HG03196 (cell line): ENCODE measurements at regions not wholly inside any gene's neighbourhood (a gene's known extent, or its start where the extent isn't known, plus 50 kb on each side); places are given as distances from the start of the nearest gene placed in this dataset.
"Not testable (repeated sequence)": the region's sequence is repeated elsewhere in the genome, so short reads cannot be mapped to it uniquely, and the experiment has no call there.

Experiments used
- ATAC-seq: cut with Tn5 transposase; IDR thresholded peaks from one replicate; pipeline ENCODE4 v1.9.1; 2021; ENCODE audit not compliant: unreplicated experiment

- no peak for ATAC-seq
Measured at GRCh38 chr10:36574207-36574606, 551.2 kb upstream of the ANKRD30A start.

- no peak for ATAC-seq
Measured at GRCh38 chr10:36573246-36573645, 552.2 kb upstream of the ANKRD30A start.

- ATAC-seq, result no peak
Measured at GRCh38 chr10:36564433-36564832, 561.0 kb upstream of the ANKRD30A start.

DNA sequence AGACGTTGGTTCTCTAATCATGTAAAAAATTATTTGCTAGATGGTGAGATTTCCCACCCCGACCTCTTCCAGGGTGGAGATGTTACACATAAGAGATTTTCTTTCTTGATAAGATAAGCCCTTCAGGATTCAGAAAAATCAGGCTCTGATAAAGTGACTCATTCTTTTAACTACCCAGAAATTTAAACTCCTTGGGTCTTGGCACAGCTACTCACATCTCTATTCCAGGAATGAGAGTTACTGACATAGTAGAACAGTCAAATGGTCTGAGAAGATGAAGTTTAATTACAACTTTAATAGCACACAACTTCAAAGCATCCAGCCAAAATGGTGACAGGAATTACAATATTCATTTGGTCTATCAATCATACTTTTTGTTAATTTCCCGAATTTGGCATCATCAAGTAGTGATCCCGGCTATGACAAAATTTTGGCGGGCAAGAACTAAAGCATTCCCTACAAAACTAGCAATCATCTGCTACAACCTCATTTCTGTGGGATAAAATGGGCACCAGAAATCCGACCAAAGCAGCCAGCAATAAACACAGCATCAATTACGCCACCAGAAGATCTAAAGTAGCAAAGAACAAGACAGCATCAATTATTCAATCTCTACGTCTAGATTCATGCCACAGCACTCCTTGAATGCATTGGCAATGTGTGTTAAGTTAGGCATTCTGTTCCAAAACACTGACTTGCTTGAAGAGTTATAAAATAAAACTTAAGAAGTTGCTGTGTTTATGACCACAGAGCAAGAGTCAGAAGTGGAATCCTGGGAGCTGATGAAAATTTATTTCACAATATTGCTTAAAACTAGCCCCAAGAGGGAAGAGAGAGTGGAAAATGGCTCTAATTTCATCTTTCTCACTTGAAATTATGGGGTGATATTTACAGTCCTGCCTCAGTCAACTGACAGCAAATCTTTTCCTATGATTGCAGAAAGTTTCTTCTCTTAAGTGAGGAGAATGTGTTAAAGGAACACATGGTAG lies 565.7 kb upstream of the ANKRD30A start:
- ATAC-seq, result no peak

DNA sequence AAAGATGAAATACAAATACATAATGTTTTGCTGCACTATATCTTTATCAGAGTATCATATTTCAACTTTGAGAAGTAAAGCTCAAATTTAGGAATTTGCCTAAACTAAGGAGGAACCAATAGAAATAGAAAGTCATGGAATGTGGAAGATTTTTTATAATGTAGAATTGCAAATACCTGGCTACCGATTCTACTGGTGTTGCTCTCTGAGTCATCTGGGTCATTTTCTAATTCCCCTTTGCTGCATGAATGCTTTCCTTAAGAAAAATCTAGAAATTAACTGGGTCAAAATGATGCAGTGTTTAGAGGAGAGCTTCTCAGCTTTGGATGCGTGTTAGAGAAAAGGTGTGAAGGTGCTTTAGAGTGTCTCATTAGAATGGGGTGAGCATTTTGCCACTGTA lies 568.9 kb upstream of the ANKRD30A start:
- no peak for ATAC-seq

- no peak for ATAC-seq
Measured at GRCh38 chr10:36555036-36555435, 570.4 kb upstream of the ANKRD30A start.

DNA sequence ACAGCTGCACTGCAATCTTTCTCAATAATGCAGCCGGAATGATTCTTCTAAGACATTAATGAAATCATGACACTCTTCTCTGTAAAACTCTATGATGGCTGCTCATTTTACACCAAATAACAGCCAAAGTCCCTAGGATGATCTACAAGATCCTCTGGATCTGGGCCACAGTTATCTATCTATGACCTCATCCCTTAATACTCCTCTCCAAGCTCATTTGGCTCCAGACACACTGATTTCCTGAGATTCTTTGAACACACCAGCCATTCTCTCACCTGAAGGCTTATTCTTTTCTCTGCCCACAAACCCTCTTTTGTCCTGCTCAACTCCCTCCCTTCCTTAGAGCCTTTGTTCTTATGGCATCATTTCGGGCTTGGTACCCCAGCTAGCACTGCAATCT lies 577.4 kb upstream of the ANKRD30A start:
- no peak for ATAC-seq

GRCh38 chr10:36542493-36542892 lies 582.9 kb upstream of the ANKRD30A start:
- no peak for ATAC-seq

DNA sequence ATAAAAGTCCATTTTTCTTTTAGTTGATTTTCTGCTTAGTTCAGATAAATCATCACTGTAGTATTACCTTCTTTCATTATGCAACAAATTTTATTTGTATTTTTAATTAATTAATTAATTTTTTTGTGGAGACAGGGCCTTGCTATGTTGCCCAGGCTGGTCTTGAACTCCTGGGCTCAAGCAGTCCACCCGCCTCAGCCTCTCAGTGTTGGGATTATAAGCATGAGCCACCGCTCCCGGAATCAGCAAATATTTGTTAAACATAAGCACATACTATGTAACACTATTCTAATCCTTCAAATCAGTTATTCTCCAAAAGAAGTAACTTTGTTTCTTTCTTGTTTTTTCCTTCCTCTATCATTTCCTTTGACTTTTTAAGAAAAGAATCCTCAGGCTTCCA lies 584.8 kb upstream of the ANKRD30A start:
- no peak for ATAC-seq

DNA sequence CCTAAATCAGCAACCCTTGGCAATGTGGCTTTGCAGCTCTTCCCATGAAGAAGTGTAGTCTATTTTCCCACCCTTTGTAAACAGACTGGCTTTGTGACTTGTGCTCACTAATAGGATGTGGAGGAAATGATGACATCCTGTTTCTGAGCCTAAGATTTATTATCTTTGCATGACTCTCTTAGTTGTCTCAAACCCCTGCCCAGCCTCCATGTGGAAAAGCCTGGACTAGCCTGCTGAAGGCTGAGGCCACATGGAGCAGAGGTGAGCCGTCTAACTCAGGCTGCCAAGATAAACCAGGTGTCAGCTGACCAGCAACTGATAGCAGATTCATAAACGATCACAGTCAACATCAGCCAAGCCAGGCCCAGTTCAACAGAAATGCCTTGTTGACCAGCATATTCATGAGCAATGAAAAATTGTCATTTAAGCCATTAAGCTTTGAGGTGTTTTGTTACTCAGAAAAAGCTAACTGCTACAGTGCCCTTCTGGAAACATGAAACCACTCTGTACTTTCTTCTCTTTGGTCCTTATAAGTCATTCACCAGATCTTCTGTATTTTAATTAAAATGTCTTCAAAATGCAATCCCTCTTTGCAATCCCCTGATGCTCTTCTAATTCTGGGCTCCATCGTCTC lies 586.3 kb upstream of the ANKRD30A start:
- ATAC-seq, result no peak

DNA sequence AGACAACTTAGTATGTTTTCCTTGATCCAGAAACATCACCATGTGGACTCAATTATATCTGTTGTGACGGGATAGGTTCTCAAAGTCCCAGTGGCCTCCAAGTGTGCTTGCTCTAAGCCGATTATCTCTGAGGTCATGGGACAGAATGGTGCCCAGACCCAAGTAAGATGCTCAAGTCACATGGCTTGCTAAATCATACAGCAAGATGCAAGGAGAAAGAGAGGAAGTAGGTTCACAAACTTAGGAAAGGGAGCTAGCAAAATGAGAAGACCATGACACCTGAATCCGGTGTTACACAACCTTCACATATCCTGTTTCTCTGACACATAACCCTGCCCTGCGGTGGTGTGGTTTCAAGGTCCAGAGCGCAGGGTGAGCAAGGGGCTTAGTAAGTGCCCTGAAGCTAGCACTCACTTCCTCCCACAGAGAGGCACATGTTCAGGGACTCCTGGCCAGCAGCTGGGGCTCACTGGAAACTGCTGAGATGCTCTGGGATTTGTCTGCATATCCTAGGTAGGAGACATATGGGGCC lies 590.9 kb upstream of the ANKRD30A start:
- ATAC-seq, result peak; percentile 99

- ATAC-seq, result no peak
Measured at GRCh38 chr10:36533861-36534260, 591.5 kb upstream of the ANKRD30A start.

DNA sequence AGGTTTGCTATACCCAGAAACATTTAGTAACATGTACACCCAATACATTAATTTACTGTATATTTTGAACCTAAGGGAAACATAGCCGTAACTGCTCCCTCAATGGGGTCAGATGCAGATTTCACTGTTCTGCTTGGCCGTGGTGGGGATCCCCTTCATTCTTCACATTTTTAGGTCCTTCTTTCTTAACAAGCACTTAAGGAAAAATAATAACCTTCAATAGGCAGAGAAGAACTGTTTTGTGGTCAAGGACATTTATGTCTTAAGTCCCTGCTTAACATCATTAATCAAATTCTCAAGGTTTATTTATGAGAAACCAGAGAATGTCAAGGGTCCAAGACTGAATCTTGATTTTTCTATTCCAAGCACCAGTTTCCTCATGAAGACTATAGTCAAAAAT lies 592.1 kb upstream of the ANKRD30A start:
- ATAC-seq, result no peak

GRCh38 chr10:36531621-36532020 lies 593.8 kb upstream of the ANKRD30A start:
- ATAC-seq, result no peak

GRCh38 chr10:36526033-36526432 lies 599.4 kb upstream of the ANKRD30A start:
- ATAC-seq, result no peak

GRCh38 chr10:36524126-36524525 lies 601.3 kb upstream of the ANKRD30A start:
- ATAC-seq, result not testable (repeated sequence)

GRCh38 chr10:36519909-36520308 lies 605.5 kb upstream of the ANKRD30A start:
- no peak for ATAC-seq

GRCh38 chr10:36516281-36516680 lies 609.1 kb upstream of the ANKRD30A start:
- no peak for ATAC-seq

DNA sequence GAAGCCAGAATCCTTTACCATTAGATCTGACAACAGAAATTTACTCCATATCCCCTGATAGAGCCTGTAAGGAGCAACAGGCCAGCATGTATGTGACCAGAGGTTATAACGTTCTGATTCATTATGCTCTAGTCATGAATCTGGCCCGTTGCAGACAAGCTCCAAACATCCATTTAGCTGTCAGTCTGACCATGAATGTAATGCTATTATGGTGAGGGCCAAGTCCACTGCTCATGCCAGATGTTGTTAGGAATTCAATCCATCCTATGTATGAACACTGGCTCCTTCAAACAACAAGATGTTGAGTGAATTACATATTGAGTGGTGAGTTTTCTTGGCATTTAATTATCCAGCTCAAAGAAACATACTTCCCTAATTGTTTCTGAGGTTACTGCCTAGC lies 610.1 kb upstream of the ANKRD30A start:
- no peak for ATAC-seq

DNA sequence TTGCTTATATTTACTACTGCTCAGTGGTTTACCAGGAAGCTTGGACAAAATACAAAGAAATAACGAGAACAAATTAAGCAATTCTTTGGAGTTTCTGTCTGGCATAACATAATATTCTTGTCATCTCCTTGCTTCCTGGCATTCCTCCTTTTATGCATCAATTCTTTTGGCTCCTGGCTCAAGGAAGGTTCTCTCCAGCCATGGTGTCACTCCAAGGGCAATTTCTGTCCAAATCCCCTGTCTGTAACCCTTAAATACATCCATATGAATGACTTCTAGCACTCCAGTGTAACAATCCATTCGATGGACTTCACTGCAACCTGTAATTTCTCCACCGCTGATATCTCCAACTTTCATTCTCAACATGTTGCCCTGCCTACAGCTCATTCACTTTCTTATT lies 617.7 kb upstream of the ANKRD30A start:
- ATAC-seq, result no peak

DNA sequence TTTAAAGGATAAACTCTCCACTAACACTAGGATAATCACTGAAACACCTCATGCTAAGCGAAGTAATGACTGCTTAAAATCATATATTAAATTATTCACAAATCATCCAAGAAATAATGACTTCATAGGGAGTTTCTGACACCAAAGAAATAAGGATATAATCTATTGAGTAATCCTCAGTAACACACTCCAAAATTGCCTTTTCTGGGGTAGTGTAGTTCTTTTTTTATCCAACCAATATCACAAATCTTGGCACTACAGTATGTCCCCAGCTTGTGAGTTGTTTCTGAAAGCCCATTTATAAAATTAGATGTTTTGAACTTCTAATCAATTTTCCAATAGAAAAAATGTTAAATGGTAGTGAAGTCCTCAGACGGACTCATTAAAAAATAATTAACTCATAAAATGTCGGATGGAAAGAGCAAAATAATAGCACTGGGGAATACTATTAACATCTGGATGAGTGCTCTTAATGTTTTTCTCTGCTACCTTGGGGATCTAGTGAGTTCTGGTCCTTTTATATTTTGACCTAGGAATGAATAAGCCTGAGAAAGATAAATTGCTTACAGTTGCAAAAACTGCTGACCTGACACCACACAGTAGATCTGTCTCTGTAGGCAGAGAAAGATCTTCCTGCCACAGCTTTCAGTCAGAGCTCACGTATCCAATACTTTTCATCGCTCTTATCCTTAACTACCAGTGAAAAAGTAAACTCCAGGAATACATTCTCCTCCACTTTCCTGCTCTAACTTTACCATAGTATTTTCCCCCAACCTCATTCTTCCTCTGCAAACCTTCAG lies 618.5 kb upstream of the ANKRD30A start:
- ATAC-seq, result no peak
